OCI-LY3 (cell line): ENCODE measurements at regions not wholly inside any gene's neighbourhood (a gene's known extent, or its start where the extent isn't known, plus 50 kb on each side); places are given as distances from the start of the nearest gene placed in this dataset.
A peak's percentile ranks its signal among the peaks of the same experiment; 100 is the strongest.

Experiments
- H2AFZ ChIP-seq: fragments of 200-600, 300-600 bp; shearing (Covaris generic); 2 replicates; pipeline ENCODE4 v1.6.0; 2014; ENCODE audit warnings: antibody characterized with exemption, low read depth, low read length
- H3K27ac ChIP-seq: fragments of 200-600, 300-600 bp; sonication (generic); 2 replicates; pipeline ENCODE4 v1.5.1; 2014; ENCODE audit warnings: mild to moderate bottlenecking, low read length, moderate library complexity, mixed read lengths
- H3K27me3 ChIP-seq: fragments of 200-600, 300-600 bp; sonication (generic); 2 replicates; pipeline ENCODE4 v1.6.1; 2014; ENCODE audit warnings: low read depth, low read length, mixed read lengths
- H3K36me3 ChIP-seq: fragments of 200-600, 300-600 bp; sonication (generic); replicated peaks from 2 replicates; pipeline ENCODE3; 2014; ENCODE audit warnings: low read depth, low read length, mixed read lengths
- H3K4me1 ChIP-seq: fragments of 300-600, 200-600 bp; sonication (generic); 2 replicates; pipeline ENCODE4 v1.6.1; 2014; ENCODE audit warnings: low read length, mixed read lengths
- H3K4me2 ChIP-seq: fragments of 200-600, 300-600 bp; sonication (generic); 2 replicates; pipeline ENCODE4 v1.6.1; 2014; ENCODE audit warnings: low read length, mixed read lengths
- H3K4me3 ChIP-seq: fragments of 300-600, 200-600 bp; sonication (generic); 2 replicates; pipeline ENCODE4 v1.5.1; 2014; ENCODE audit warnings: antibody characterized with exemption, mild to moderate bottlenecking, low read length, moderate library complexity
- H3K79me2 ChIP-seq: fragments of 300-600, 200-600 bp; shearing (Covaris generic); 2 replicates; pipeline ENCODE4 v1.6.1; 2014; ENCODE audit warnings: mild to moderate bottlenecking, low read length, mixed read lengths
- H3K9ac ChIP-seq: fragments of 300-600, 200-600 bp; shearing (Covaris generic); 2 replicates; pipeline ENCODE4 v1.6.0; 2014; ENCODE audit warnings: mild to moderate bottlenecking, low read length, moderate library complexity
- H3K9me3 ChIP-seq: fragments of 200-600, 300-600 bp; shearing (Covaris generic); 2 replicates; pipeline ENCODE4 v1.6.1; 2014; ENCODE audit warnings: low read length, mixed read lengths; ENCODE audit not compliant: insufficient read depth
- H4K20me1 ChIP-seq: fragments of 200-600, 300-600 bp; sonication (generic); 2 replicates; pipeline ENCODE4 v1.6.1; 2016; ENCODE audit warnings: low read length, mixed read lengths; ENCODE audit not compliant: insufficient read depth
- EZH2phosphoT487 ChIP-seq: fragments of 200-600 bp; shearing (Covaris generic); IDR thresholded peaks from 2 replicates; pipeline ENCODE4 v1.6.1; 2018; ENCODE audit warnings: antibody characterized with exemption, mixed run types, low read depth
- TF ChIP-seq, protein P1 (sequence below): fragments of 200-600, 300-600 bp; sonication (generic); IDR thresholded peaks from 2 replicates; pipeline ENCODE4 v1.5.1; 2014; ENCODE audit warnings: antibody characterized with exemption, low read length, low read depth

DNA sequence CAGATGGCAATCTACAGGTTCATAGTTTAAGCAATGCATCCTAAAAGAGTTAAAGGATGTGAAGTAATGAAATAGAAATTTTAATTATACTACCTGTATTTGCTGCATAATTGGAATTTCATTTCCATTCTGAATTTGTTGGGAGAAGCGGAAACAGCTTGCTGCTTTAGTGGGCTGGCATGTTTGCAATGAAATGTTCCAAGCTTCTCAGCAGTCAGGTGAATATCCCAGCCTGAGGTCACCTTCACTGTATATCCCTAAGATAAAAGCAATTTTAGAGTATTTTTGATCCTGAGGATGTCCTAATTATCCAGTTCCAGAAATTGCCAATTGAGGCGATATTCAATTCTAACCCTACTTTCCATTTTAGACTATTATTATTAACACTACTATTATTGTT, 136.1 kb upstream of the ARSJ start:
- TF ChIP-seq EZH2phosphoT487: no peak
- TF ChIP-seq, protein P1, sequence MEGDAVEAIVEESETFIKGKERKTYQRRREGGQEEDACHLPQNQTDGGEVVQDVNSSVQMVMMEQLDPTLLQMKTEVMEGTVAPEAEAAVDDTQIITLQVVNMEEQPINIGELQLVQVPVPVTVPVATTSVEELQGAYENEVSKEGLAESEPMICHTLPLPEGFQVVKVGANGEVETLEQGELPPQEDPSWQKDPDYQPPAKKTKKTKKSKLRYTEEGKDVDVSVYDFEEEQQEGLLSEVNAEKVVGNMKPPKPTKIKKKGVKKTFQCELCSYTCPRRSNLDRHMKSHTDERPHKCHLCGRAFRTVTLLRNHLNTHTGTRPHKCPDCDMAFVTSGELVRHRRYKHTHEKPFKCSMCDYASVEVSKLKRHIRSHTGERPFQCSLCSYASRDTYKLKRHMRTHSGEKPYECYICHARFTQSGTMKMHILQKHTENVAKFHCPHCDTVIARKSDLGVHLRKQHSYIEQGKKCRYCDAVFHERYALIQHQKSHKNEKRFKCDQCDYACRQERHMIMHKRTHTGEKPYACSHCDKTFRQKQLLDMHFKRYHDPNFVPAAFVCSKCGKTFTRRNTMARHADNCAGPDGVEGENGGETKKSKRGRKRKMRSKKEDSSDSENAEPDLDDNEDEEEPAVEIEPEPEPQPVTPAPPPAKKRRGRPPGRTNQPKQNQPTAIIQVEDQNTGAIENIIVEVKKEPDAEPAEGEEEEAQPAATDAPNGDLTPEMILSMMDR: no peak
- Histone ChIP-seq H3K9me3 (no peaks in the 10 kb centered on the region), H3K4me3 (no peak overlapping the region), H3K79me2 (no peaks in the 10 kb centered on the region), H4K20me1 (no peaks in the 10 kb centered on the region), H3K27ac (no peak overlapping the region), H3K36me3 (no peaks in the 10 kb centered on the region), H3K4me2 (no peak overlapping the region), H2AFZ (no peak overlapping the region), H3K27me3 (no peaks in the 10 kb centered on the region), H3K4me1 (no peaks in the 10 kb centered on the region), H3K9ac (no peak overlapping the region)

DNA sequence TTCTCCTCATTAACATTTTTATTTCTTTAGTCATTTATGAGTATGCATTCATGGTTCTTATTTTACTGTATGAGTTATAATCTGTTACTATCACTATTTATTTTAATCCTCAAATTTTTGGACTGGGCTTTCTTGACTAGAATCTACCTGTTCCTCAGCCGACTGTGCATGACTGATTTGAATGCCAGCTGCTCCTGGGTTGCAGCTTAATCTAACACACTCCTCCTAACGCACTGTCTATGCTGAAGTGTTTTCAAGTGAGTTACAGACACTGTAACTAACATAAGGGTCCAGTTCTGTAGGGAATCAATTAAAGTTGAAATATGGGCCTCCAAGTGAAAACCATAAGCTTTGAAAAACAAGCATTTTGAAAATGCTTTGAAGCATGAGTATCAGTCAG, 137.4 kb upstream of the ARSJ start:
- H3K4me2 ChIP-seq: no peak overlapping the region
- no peaks in the 10 kb centered on the region for H3K9me3 ChIP-seq
- no peak overlapping the region for H3K9ac ChIP-seq
- TF ChIP-seq EZH2phosphoT487: no peak
- TF ChIP-seq, protein P1: no peak
- no peak overlapping the region for H3K27ac ChIP-seq
- H3K4me1 ChIP-seq: no peaks in the 10 kb centered on the region
- no peak overlapping the region for H3K4me3 ChIP-seq
- no peaks in the 10 kb centered on the region for H3K36me3 ChIP-seq
- H3K79me2 ChIP-seq: no peaks in the 10 kb centered on the region
- H4K20me1 ChIP-seq: no peaks in the 10 kb centered on the region
- no peaks in the 10 kb centered on the region for H3K27me3 ChIP-seq
- H2AFZ ChIP-seq: no peak overlapping the region

DNA sequence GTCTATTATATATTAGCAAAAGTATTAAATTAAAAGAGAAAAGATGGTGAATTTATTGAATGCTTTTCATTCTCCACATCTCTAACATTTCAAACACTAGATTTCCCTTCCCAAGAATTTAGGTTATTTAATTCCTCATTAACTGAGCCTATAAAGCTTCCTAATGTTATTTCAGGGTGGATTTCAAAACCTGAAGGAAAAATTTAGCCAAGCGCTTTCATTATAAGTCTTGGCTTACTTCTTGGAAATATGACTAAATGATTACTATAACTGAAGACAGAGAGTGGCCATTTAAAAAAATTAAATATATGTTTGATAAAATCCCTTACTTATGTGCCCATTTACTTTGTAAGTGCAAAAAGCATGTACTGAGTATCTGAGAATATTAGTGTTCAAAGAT, 141.8 kb upstream of the ARSJ start:
- no peak overlapping the region for H3K4me2 ChIP-seq
- no peaks in the 10 kb centered on the region for H3K27me3 ChIP-seq
- TF ChIP-seq EZH2phosphoT487: no peak
- TF ChIP-seq, protein P1: no peak
- no peaks in the 10 kb centered on the region for H3K36me3 ChIP-seq
- no peaks in the 10 kb centered on the region for H3K4me1 ChIP-seq
- H3K4me3 ChIP-seq: no peak overlapping the region
- H3K9ac ChIP-seq: no peak overlapping the region
- H3K79me2 ChIP-seq: no peaks in the 10 kb centered on the region
- no peak overlapping the region for H3K27ac ChIP-seq
- H4K20me1 ChIP-seq: no peaks in the 10 kb centered on the region
- H3K9me3 ChIP-seq: no peaks in the 10 kb centered on the region
- H2AFZ ChIP-seq: no peak overlapping the region

DNA sequence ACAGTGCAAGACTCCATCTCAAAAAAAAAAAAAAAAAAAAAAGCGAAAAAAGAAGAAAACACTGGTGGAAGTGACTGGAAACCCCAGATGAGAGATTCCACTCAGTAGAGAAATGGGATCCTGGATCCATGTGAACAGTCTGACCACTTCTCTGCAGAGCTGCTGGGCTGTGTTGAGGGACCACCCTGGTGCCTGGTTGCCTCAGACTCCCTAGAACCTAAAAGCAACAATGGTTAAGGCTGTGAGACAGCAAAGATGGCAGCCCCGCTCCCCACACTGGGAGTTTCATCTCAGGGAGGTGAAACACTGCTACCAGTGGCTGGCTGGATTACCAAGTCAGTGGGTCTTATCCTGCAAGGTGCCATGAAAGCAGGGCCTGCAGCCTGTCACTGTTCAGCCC, 152.8 kb upstream of the ARSJ start:
- H3K4me1 ChIP-seq: no peaks in the 10 kb centered on the region
- H3K9ac ChIP-seq: no peak overlapping the region
- no peaks in the 10 kb centered on the region for H4K20me1 ChIP-seq
- H3K27ac ChIP-seq: no peak overlapping the region
- no peaks in the 10 kb centered on the region for H3K27me3 ChIP-seq
- TF ChIP-seq, protein P1: no peak
- no peak for TF ChIP-seq EZH2phosphoT487
- H2AFZ ChIP-seq: peak overlapping the region; percentile 69; the same call in 1 of the 2 replicates
- no peak overlapping the region for H3K4me2 ChIP-seq
- H3K36me3 ChIP-seq: no peaks in the 10 kb centered on the region
- H3K4me3 ChIP-seq: no peak overlapping the region
- H3K9me3 ChIP-seq: no peaks in the 10 kb centered on the region
- H3K79me2 ChIP-seq: no peaks in the 10 kb centered on the region
